ENCODE measurements at regions not wholly inside any gene's neighbourhood (a gene's known extent, or its start where the extent isn't known, plus 50 kb on each side); places are given as distances from the start of the nearest gene placed in this dataset.

- Histone ChIP-seq H2AFZ (ENCODE audit: low read depth, low read length) (no peak overlapping the region), H3K9me3 (replicated peaks; ENCODE audit: control insufficient read depth, insufficient read depth, low read depth, low read length) (no peaks in the 10 kb centered on the region), H3K9me1 (ENCODE audit: control insufficient read depth, insufficient read depth, low read length) (no peaks in the 10 kb centered on the region), H3K27me3 (ENCODE audit: control insufficient read depth in 2 of 2, insufficient read depth in 2 of 2, low read length in 2 of 2) (no peaks in the 10 kb centered on the region), H3K4me3 (no peak overlapping the region), H3K9ac (ENCODE audit: insufficient read depth in 1 of 2, low read depth in 2 of 2, low read length in 2 of 2) (no peak overlapping the region), H4K20me1 (replicated peaks; ENCODE audit: control insufficient read depth, insufficient read depth, low read length) (no peaks in the 10 kb centered on the region), H3K27ac (ENCODE audit: extremely low read depth, low read depth, low read length) (no peak overlapping the region), H3K4me2 (ENCODE audit: insufficient read depth, low read length) (no peak overlapping the region), H3K79me2 (ENCODE audit: control insufficient read depth, insufficient read depth, low read length) (no peaks in the 10 kb centered on the region), H3K4me1 (replicated peaks in 1 of 2; ENCODE audit: control insufficient read depth in 2 of 2, insufficient read depth in 2 of 2, low read length in 2 of 2) (no peaks in the 10 kb centered on the region; a peak in 1 of 5 replicates), H3K36me3 (ENCODE audit: control insufficient read depth, insufficient read depth, low read length) (no peaks in the 10 kb centered on the region)
- ChIA-PET POLR2A (interaction anchor here (1.0 kb wide), 1 partner anchor 47 kb away, joined by 3 read pairs; no protein-coding TSS in a partner anchor), CTCF (ENCODE audit: low intra/inter-chr PET ratio) (no interaction called here)
- no TSS peak for BruUV-seq (replicated peaks)
- no peak for FAIRE-seq
- ATAC-seq: no peak
- 0% methylated on average over 3 of the region's 7 CpGs for WGBS (ENCODE audit: insufficient coverage, low coverage, missing lambda C conversion rate)
- in situ Hi-C loops (cut with MboI): no loop called here
- intact Hi-C loops (cut with micrococcal nuclease): loop anchor here (5.0 kb wide), 1 partner anchor 195 kb away; no protein-coding TSS in a partner anchor
- DNase-seq (ENCODE audit: extremely low read depth in 1 of 4, low spot score in 3 of 4): no peak
- TF ChIP-seq ZNF696 (CRISPR knock-in tag; conservative IDR thresholded peaks at IDR 0.05) (no peak), NBN (IDR thresholded peaks at IDR 0.05; ENCODE audit: low read depth) (no peak), ZNF280B (CRISPR knock-in tag; IDR thresholded peaks at IDR 0.05) (no peak), SRSF9 (IDR thresholded peaks at IDR 0.05; ENCODE audit: borderline replicate concordance, low read depth, low read length) (no peak), ZNF57 (CRISPR knock-in tag; IDR thresholded peaks at IDR 0.05) (no peak), ZNF197 (CRISPR knock-in tag; IDR thresholded peaks at IDR 0.05; ENCODE audit: low read depth) (no peak), HMGXB4 (CRISPR knock-in tag; IDR thresholded peaks at IDR 0.05) (no peak), RBM15 (IDR thresholded peaks at IDR 0.05; ENCODE audit: insufficient read depth, low read length) (no peak), ZBTB33 (CRISPR knock-in tag; IDR thresholded peaks at IDR 0.05) (no peak), PHF21A (IDR thresholded peaks at IDR 0.05; ENCODE audit: borderline replicate concordance, low read depth) (no peak), E2F8 (IDR thresholded peaks at IDR 0.05; ENCODE audit: low read depth, partially characterized antibody) (no peak), FOSL1 (tag; conservative IDR thresholded peaks at IDR 0.05) (no peak), JUND (IDR thresholded peaks at IDR 0.05; ENCODE audit: borderline replicate concordance, low read depth, low read length) (no peak), JUND (tag; IDR thresholded peaks at IDR 0.05; ENCODE audit: borderline replicate concordance, low read depth, low read length) (no peak), ZNF780A (CRISPR knock-in tag; IDR thresholded peaks at IDR 0.05) (no peak), SNAPC5 (CRISPR knock-in tag; IDR thresholded peaks at IDR 0.05) (no peak)
These were observed 170.9 kb downstream of the CLCN4 start for GRCh38 chrX:10327651-10328050.

All from K562 (cell line).